Calu3 (cell line): ENCODE measurements at regions not wholly inside any gene's neighbourhood (a gene's known extent, or its start where the extent isn't known, plus 50 kb on each side); places are given as distances from the start of the nearest gene placed in this dataset.
"Not testable (repeated sequence)": the region's sequence is repeated elsewhere in the genome, so short reads cannot be mapped to it uniquely, and the experiment has no call there.

Experiments
- BruUV-seq: library from RNA; stranded (reverse); fragments of 400-500 nt; replicated peaks from 2 replicates; lab custom pipeline; 2021; lab: Mats Ljungman, UMichigan
- CTCF ChIA-PET: fragments of 300-600 bp; sonication (Branson Sonifier 250); formaldehyde crosslinking; loops from one replicate; lab custom pipeline; 2022; ENCODE audit warnings: antibody characterized with exemption; lab: Charles Lee
- DNase-seq: peaks from one replicate; pipeline ENCODE4 v3.0.0; 2022
- H3K27ac Mint-ChIP-seq: one replicate; pipeline ENCODE4 v1.8.0; 2022; ENCODE audit warnings: mixed read lengths; ENCODE audit not compliant: unreplicated experiment
- H3K27me3 Mint-ChIP-seq: one replicate; pipeline ENCODE4 v1.8.0; 2022; ENCODE audit warnings: mixed read lengths; ENCODE audit not compliant: unreplicated experiment
- H3K36me3 Mint-ChIP-seq: one replicate; pipeline ENCODE4 v1.8.0; 2022; ENCODE audit warnings: mild to moderate bottlenecking, moderate library complexity, mixed read lengths; ENCODE audit not compliant: insufficient read depth, unreplicated experiment
- H3K4me1 Mint-ChIP-seq: one replicate; pipeline ENCODE4 v1.8.0; 2022; ENCODE audit warnings: mild to moderate bottlenecking, low read depth, mixed read lengths; ENCODE audit not compliant: unreplicated experiment
- H3K4me3 Mint-ChIP-seq: one replicate; pipeline ENCODE4 v1.8.0; 2022; ENCODE audit warnings: mild to moderate bottlenecking, low read depth, moderate library complexity, mixed read lengths; ENCODE audit not compliant: unreplicated experiment
- H3K9me3 Mint-ChIP-seq: one replicate; pipeline ENCODE4 v1.8.0; 2022; ENCODE audit warnings: low read depth, mixed read lengths; ENCODE audit not compliant: unreplicated experiment
- intact Hi-C: fragments of 100-400 bp; cut with micrococcal nuclease; formaldehyde crosslinking; loops from one replicate; pipeline ENCODE4 v1.10.0; 2022; ENCODE audit not compliant: unreplicated experiment
- TF ChIP-seq, protein P1 (sequence below): fragments of 200-600 bp; IDR thresholded peaks from one replicate; pipeline ENCODE4 v1.8.0; 2022; ENCODE audit warnings: antibody characterized with exemption; ENCODE audit not compliant: unreplicated experiment

DNA sequence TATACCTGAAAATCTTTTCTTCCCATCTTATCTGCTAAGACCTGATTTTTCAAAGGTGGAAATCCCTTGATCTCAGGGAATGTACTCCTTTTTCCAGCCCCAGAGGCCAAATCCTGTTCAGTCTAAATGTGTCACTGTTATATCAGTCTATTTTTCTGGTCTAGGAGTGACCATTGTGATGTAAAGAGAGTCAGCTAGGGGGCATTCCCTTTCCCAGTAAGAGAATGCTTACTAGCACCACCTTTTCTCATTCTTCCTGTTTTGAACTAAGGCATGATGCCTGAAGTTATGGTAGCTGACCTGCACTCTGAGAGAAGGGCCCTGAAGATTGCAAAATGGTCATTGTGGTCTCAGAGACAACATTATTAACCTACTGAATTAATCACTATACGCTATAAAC, 124.1 kb upstream of the XIRP2 start:
- H3K27me3 Mint-ChIP-seq: no peaks in the 10 kb centered on the region
- H3K9me3 Mint-ChIP-seq: peaks cover 8% of the 10 kb centered on the region
- H3K27ac Mint-ChIP-seq: no peak overlapping the region
- no peaks in the 10 kb centered on the region for H3K36me3 Mint-ChIP-seq
- TF ChIP-seq, protein P1, sequence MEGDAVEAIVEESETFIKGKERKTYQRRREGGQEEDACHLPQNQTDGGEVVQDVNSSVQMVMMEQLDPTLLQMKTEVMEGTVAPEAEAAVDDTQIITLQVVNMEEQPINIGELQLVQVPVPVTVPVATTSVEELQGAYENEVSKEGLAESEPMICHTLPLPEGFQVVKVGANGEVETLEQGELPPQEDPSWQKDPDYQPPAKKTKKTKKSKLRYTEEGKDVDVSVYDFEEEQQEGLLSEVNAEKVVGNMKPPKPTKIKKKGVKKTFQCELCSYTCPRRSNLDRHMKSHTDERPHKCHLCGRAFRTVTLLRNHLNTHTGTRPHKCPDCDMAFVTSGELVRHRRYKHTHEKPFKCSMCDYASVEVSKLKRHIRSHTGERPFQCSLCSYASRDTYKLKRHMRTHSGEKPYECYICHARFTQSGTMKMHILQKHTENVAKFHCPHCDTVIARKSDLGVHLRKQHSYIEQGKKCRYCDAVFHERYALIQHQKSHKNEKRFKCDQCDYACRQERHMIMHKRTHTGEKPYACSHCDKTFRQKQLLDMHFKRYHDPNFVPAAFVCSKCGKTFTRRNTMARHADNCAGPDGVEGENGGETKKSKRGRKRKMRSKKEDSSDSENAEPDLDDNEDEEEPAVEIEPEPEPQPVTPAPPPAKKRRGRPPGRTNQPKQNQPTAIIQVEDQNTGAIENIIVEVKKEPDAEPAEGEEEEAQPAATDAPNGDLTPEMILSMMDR: no peak
- CTCF ChIA-PET: interaction anchor here (0.7 kb wide), 1 partner anchor 256 kb away, joined by 3 read pairs; no protein-coding TSS in a partner anchor
- H3K4me3 Mint-ChIP-seq: no peak overlapping the region
- intact Hi-C loops: no loop called here
- BruUV-seq: no TSS peak
- no peak for DNase-seq
- no peaks in the 10 kb centered on the region for H3K4me1 Mint-ChIP-seq

DNA sequence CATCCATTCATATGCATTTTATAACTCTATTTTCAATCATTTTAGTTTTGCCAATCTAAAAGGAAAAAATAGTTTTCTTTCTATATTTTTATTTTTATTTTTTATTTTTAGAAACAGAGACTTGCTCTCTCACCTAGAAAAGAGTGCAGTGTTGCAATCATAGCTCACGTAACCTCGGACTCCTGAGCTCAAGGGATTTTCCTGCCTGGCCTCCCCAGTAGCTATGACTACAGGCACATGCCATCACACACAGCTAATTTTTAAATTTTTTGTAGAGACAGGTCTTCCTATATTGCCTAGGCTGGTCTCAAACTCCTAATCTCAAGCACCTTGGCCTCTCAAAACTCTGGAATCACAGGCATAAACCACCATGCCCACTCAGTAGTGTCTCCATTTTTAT, 125.5 kb upstream of the XIRP2 start:
- Mint-ChIP-seq H3K27ac (no peak overlapping the region), H3K36me3 (no peaks in the 10 kb centered on the region), H3K4me3 (no peak overlapping the region), H3K27me3 (no peaks in the 10 kb centered on the region), H3K4me1 (no peaks in the 10 kb centered on the region), H3K9me3 (peaks cover 3% of the 10 kb centered on the region)
- no TSS peak for BruUV-seq
- no peak for DNase-seq
- CTCF ChIA-PET: no interaction called here
- TF ChIP-seq, protein P1: no peak
- intact Hi-C loops: no loop called here

DNA sequence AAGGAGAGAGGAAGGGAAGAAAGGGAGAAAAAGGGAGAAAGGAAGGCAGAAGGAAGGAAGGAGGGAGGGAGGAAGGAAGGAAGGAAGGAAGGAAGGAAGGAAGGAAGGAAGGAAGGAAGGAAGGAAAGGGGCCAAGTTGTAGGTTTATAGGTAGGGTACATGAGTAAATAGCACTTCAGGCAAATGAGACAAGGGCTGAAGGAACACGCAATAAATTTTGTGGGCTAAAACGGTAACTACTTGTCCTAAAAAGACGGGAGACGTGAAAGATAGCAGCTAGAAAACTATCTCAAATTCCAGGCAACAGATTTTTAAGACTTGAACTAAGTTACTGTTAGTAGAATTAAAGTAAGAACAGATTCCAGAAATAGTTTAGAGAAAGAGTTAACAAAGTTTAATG, 129.3 kb upstream of the XIRP2 start:
- BruUV-seq: no TSS peak
- no peaks in the 10 kb centered on the region for H3K9me3 Mint-ChIP-seq
- H3K4me1 Mint-ChIP-seq: no peaks in the 10 kb centered on the region
- TF ChIP-seq, protein P1: no peak
- no peak overlapping the region for H3K4me3 Mint-ChIP-seq
- H3K27ac Mint-ChIP-seq: no peak overlapping the region
- intact Hi-C loops: no loop called here
- CTCF ChIA-PET: no interaction called here
- no peak for DNase-seq
- H3K27me3 Mint-ChIP-seq: no peaks in the 10 kb centered on the region
- H3K36me3 Mint-ChIP-seq: no peaks in the 10 kb centered on the region

DNA sequence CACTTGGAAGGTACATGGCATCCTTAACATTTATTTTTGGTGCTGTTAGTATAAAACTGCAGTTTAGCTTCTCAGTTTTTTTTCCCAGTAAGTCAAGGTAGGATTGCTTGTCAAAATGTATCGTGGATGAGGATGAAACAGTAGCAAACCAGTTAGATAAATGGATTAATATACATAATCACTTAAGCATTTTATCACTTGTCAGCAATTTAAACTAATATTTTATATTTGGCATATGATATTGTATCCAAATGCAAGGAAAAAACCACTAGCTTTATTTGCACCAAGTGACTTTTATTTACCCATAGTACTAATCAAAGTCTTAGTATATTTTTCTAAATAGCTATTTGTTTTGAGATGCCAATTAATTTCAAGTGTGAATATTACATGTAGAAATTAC, 137.7 kb upstream of the XIRP2 start:
- H3K4me3 Mint-ChIP-seq: no peak overlapping the region
- H3K27ac Mint-ChIP-seq: no peak overlapping the region
- H3K27me3 Mint-ChIP-seq: no peaks in the 10 kb centered on the region
- H3K9me3 Mint-ChIP-seq: no peaks in the 10 kb centered on the region
- H3K4me1 Mint-ChIP-seq: no peaks in the 10 kb centered on the region
- CTCF ChIA-PET: no interaction called here
- no peaks in the 10 kb centered on the region for H3K36me3 Mint-ChIP-seq
- no peak for DNase-seq
- TF ChIP-seq, protein P1: no peak
- intact Hi-C loops: no loop called here
- BruUV-seq: no TSS peak

DNA sequence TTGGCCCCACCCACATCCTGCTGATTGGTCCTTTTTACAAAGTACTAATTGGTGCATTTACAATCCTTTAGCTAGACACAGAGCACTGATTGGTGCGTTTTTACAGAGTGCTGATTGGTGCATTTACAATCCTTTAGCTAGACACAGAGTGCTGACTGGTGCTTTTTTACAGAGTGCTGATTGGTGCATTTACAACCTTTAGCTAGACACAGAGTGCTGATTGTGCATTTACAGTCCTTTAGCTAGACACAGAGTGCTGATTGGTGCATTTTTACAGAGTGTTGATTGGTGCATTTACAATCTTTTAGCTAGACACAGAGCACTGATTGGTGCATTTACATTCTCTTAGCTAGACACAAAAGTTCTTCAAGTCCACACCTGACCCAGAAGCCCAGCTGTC, 144.2 kb upstream of the XIRP2 start:
- DNase-seq, H3K27me3 Mint-ChIP-seq, H3K4me1 Mint-ChIP-seq, H3K36me3 Mint-ChIP-seq, CTCF ChIA-PET, BruUV-seq, H3K4me3 Mint-ChIP-seq, intact Hi-C loops, H3K27ac Mint-ChIP-seq: not testable (repeated sequence)
- H3K9me3 Mint-ChIP-seq: peaks cover 10% of the 10 kb centered on the region

DNA sequence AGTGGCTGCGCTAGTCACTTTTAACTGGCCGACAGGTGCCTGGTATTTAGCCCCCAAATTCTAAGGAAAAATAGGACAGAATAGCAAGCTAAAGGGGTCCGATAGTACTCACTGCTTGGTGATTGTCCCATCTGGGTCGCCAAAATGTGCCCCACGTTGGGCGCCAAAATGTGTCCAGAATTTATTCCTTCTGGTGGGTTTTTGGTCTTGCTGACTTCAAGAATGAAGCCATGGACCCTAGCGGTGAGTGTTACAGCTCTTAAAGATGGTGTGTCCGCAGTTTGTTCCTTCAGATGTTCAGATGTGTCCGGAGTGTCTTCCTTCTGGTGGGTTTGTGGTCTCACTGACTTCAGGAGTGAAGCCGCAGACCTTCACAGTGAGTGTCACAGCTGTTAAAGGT, 144.8 kb upstream of the XIRP2 start:
- BruUV-seq, H3K36me3 Mint-ChIP-seq, H3K27ac Mint-ChIP-seq, H3K4me1 Mint-ChIP-seq, CTCF ChIA-PET, H3K4me3 Mint-ChIP-seq, H3K27me3 Mint-ChIP-seq, intact Hi-C loops: not testable (repeated sequence)
- peaks cover 10% of the 10 kb centered on the region for H3K9me3 Mint-ChIP-seq
- peak; percentile 12 for DNase-seq
